Parathyroid adenoma (tissue), 2 donors: ENCODE measurements at regions not wholly inside any gene's neighbourhood (a gene's known extent, or its start where the extent isn't known, plus 50 kb on each side); places are given as distances from the start of the nearest gene placed in this dataset.

ENCODE experiments used
- H2AFZ ChIP-seq: fragments of 300-600 bp; sonication (generic); one replicate; pipeline ENCODE4 v1.7.0; 2017; ENCODE audit warnings: antibody characterized with exemption, mild to moderate bottlenecking
- H3K27ac ChIP-seq: fragments of 300-600 bp; sonication (generic); one replicate; pipeline ENCODE4 v1.7.0; 2017
- H3K27me3 ChIP-seq: fragments of 300-600 bp; sonication (generic); one replicate; pipeline ENCODE4 v1.7.0; 2017; ENCODE audit warnings: low read length; ENCODE audit not compliant: control insufficient read depth, insufficient read depth
- H3K36me3 ChIP-seq: fragments of 300-600 bp; sonication (generic); one replicate; pipeline ENCODE4 v1.7.0; 2017; ENCODE audit warnings: low read length; ENCODE audit not compliant: control insufficient read depth, insufficient read depth
- H3K4me1 ChIP-seq: fragments of 300-600 bp; sonication (generic); one replicate; pipeline ENCODE4 v1.7.0; 2017; ENCODE audit warnings: control low read depth
- H3K4me2 ChIP-seq: fragments of 300-600 bp; sonication (generic); one replicate; pipeline ENCODE4 v1.7.0; 2017; ENCODE audit warnings: low read length
- H3K4me3 ChIP-seq: fragments of 300-600 bp; sonication (generic); one replicate; pipeline ENCODE4 v1.7.0; 2017; ENCODE audit warnings: low read depth, low read length
- H3K79me2 ChIP-seq: fragments of 300-600 bp; sonication (generic); one replicate; pipeline ENCODE4 v1.7.0; 2017; ENCODE audit warnings: control low read depth
- H3K9ac ChIP-seq: fragments of 300-600 bp; sonication (generic); one replicate; pipeline ENCODE4 v1.7.0; 2017; ENCODE audit warnings: mild to moderate bottlenecking
- H3K9me3 ChIP-seq: fragments of 300-600 bp; sonication (generic); one replicate; pipeline ENCODE4 v1.7.0; 2017; ENCODE audit warnings: low read length; ENCODE audit not compliant: control insufficient read depth
- TF ChIP-seq, protein P1 (sequence below): fragments of 300-600 bp; sonication (generic); IDR thresholded peaks from one replicate; pipeline ENCODE4 v1.7.0; 2017; ENCODE audit warnings: antibody characterized with exemption, mild to moderate bottlenecking
- donor health status: primary hyperparathyroidism.

DNA sequence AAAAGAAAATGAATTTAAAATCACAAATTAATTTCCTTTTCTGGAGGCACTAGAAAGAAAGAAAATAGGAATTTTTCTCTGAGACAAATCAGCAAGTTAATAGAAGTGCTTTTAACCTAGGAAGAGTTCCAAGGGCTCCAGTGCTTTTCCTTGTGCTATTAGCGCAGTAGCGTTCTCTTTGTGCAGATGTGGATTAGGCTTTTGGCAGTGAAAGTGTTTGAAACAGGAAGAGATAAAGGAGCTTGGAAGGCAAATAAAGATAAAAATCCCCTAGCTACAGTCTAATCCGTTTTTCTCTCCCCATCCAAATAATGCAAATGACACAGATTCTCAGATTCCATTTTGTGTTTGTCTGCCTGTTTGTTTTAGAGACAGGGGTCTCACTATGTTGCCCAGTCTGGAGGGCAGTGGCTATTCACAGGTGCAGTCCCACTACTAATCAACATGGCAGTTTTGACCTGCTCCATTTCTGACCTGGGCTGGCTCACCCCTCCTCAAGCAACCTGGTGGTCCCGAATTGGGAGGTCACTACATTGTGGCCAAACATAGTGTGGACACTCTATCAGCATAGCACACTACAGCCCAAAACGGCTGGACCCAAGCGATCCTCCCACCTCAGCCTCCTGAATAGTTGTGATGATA lies 166.1 kb downstream of the PAWR start:
- H2AFZ ChIP-seq: no peak overlapping the region
- no peaks in the 10 kb centered on the region for H3K27me3 ChIP-seq
- no peaks in the 10 kb centered on the region for H3K79me2 ChIP-seq
- TF ChIP-seq, protein P1, sequence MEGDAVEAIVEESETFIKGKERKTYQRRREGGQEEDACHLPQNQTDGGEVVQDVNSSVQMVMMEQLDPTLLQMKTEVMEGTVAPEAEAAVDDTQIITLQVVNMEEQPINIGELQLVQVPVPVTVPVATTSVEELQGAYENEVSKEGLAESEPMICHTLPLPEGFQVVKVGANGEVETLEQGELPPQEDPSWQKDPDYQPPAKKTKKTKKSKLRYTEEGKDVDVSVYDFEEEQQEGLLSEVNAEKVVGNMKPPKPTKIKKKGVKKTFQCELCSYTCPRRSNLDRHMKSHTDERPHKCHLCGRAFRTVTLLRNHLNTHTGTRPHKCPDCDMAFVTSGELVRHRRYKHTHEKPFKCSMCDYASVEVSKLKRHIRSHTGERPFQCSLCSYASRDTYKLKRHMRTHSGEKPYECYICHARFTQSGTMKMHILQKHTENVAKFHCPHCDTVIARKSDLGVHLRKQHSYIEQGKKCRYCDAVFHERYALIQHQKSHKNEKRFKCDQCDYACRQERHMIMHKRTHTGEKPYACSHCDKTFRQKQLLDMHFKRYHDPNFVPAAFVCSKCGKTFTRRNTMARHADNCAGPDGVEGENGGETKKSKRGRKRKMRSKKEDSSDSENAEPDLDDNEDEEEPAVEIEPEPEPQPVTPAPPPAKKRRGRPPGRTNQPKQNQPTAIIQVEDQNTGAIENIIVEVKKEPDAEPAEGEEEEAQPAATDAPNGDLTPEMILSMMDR: no peak
- H3K9ac ChIP-seq: no peak overlapping the region
- H3K4me1 ChIP-seq: peaks cover 14% of the 10 kb centered on the region
- no peak overlapping the region for H3K27ac ChIP-seq
- H3K9me3 ChIP-seq: no peaks in the 10 kb centered on the region
- H3K4me3 ChIP-seq: no peak overlapping the region
- H3K4me2 ChIP-seq: no peak overlapping the region
- H3K36me3 ChIP-seq: no peaks in the 10 kb centered on the region

DNA sequence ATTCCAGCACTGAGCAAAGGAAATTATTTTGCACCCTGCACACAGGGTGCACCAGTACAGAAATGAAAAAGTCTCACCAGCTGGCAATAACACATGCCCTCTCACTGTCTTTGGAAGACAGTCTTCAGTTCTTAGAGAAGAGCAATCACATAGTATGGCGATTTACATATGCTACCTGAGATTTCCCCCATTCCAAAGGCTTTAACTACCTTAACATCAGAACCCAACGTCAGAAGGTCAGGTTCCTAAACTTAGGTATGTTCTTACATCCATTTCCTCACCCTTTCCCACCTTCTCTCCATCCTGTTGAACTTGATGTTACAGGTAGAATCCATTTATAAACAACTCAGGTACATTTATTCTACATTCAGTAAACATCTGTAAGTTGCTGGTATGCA lies 167.8 kb downstream of the PAWR start:
- Histone ChIP-seq H3K9ac (no peak overlapping the region), H3K4me2 (no peak overlapping the region), H3K4me1 (peaks cover 14% of the 10 kb centered on the region), H2AFZ (peak overlapping the region; percentile 68), H3K27ac (no peak overlapping the region), H3K36me3 (no peaks in the 10 kb centered on the region), H3K4me3 (no peak overlapping the region), H3K27me3 (no peaks in the 10 kb centered on the region), H3K9me3 (no peaks in the 10 kb centered on the region), H3K79me2 (no peaks in the 10 kb centered on the region)
- TF ChIP-seq, protein P1: no peak

- H3K9me3 ChIP-seq: no peaks in the 10 kb centered on the region
- peaks cover 14% of the 10 kb centered on the region for H3K4me1 ChIP-seq
- H3K79me2 ChIP-seq: no peaks in the 10 kb centered on the region
- peak overlapping the region; percentile 68 for H2AFZ ChIP-seq
- no peaks in the 10 kb centered on the region for H3K27me3 ChIP-seq
- H3K4me2 ChIP-seq: no peak overlapping the region
- no peak overlapping the region for H3K27ac ChIP-seq
- no peak overlapping the region for H3K9ac ChIP-seq
- no peaks in the 10 kb centered on the region for H3K36me3 ChIP-seq
- H3K4me3 ChIP-seq: no peak overlapping the region
- TF ChIP-seq, protein P1: no peak
These were observed 168.3 kb downstream of the PAWR start for GRCh38 chr12:79522257-79522988.

GRCh38 chr12:79521576-79521975 lies 169.2 kb downstream of the PAWR start:
- H3K4me3 ChIP-seq: no peak overlapping the region
- H3K9me3 ChIP-seq: no peaks in the 10 kb centered on the region
- no peak overlapping the region for H3K9ac ChIP-seq
- H3K4me2 ChIP-seq: no peak overlapping the region
- TF ChIP-seq, protein P1: no peak
- H3K27ac ChIP-seq: no peak overlapping the region
- H3K36me3 ChIP-seq: no peaks in the 10 kb centered on the region
- H3K79me2 ChIP-seq: no peaks in the 10 kb centered on the region
- H3K4me1 ChIP-seq: peaks cover 14% of the 10 kb centered on the region
- H3K27me3 ChIP-seq: no peaks in the 10 kb centered on the region
- no peak overlapping the region for H2AFZ ChIP-seq
